ENCODE measurements at regions not wholly inside any gene's neighbourhood (a gene's known extent, or its start where the extent isn't known, plus 50 kb on each side); places are given as distances from the start of the nearest gene placed in this dataset.
"Not testable (repeated sequence)": the region's sequence is repeated elsewhere in the genome, so short reads cannot be mapped to it uniquely, and the experiment has no call there.

- TF ChIP-seq CTCF, POLR2A (IDR thresholded peaks at IDR 0.05): not testable (repeated sequence)
Observed at GRCh38 chr4:134046221-134046620, 155.4 kb downstream of the PABPC4L start.

Data from ovary (tissue), 3 donors.